ENCODE measurements at regions not wholly inside any gene's neighbourhood (a gene's known extent, or its start where the extent isn't known, plus 50 kb on each side); places are given as distances from the start of the nearest gene placed in this dataset.
"Not testable (repeated sequence)": the region's sequence is repeated elsewhere in the genome, so short reads cannot be mapped to it uniquely, and the experiment has no call there.

DNA sequence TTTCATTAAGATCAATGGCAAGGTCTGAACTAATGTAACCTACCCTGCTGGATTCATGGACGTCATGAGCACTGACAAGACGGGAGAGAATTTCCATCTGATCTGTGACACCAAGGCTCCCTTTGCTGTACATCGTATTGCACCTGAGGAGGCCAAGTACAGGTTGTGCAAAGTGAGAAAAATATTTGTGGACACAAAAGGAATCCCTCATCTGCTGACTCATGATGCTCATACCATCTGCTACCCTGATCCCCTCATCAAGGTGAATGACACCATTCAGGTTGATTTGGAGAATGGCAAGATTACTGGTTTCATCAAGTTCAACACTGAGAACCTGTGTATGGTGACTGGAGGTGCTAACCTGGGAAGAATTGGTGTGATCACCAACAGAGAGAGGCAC, 82.3 kb upstream of the NDUFV2 start:
- Histone ChIP-seq H3K4me1 (ENCODE audit: control insufficient read depth, low read length) (peaks cover 26% of the 10 kb centered on the region), H3K4me3 (ENCODE audit: low read length) (no peak overlapping the region), H3K9me3 (ENCODE audit: control insufficient read depth, insufficient read depth, low read length) (no peaks in the 10 kb centered on the region), H3K9me2 (replicated peaks; ENCODE audit: control insufficient read depth, low read length) (no peaks in the 10 kb centered on the region), H3K27ac (ENCODE audit: low read depth, low read length) (no peak overlapping the region), H4K20me1 (ENCODE audit: control insufficient read depth, insufficient read depth, low read depth, low read length) (no peaks in the 10 kb centered on the region), H3K79me2 (ENCODE audit: control insufficient read depth, low read length) (no peaks in the 10 kb centered on the region), H3K36me3 (ENCODE audit: control insufficient read depth, low read length) (no peaks in the 10 kb centered on the region), H3F3A (ENCODE audit: control insufficient read depth, insufficient read depth) (no peaks in the 10 kb centered on the region), H3K27me3 (ENCODE audit: control insufficient read depth, low read length) (no peaks in the 10 kb centered on the region), H3K4me2 (ENCODE audit: low read length) (no peak overlapping the region)
- TF ChIP-seq, protein P1, sequence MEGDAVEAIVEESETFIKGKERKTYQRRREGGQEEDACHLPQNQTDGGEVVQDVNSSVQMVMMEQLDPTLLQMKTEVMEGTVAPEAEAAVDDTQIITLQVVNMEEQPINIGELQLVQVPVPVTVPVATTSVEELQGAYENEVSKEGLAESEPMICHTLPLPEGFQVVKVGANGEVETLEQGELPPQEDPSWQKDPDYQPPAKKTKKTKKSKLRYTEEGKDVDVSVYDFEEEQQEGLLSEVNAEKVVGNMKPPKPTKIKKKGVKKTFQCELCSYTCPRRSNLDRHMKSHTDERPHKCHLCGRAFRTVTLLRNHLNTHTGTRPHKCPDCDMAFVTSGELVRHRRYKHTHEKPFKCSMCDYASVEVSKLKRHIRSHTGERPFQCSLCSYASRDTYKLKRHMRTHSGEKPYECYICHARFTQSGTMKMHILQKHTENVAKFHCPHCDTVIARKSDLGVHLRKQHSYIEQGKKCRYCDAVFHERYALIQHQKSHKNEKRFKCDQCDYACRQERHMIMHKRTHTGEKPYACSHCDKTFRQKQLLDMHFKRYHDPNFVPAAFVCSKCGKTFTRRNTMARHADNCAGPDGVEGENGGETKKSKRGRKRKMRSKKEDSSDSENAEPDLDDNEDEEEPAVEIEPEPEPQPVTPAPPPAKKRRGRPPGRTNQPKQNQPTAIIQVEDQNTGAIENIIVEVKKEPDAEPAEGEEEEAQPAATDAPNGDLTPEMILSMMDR (IDR thresholded peaks at IDR 0.05; ENCODE audit: low read depth, low read length, poor library complexity, severe bottlenecking), result no peak
- no peak for TF ChIP-seq EZH2phosphoT487 (IDR thresholded peaks at IDR 0.05; ENCODE audit: borderline replicate concordance, low read length)

DNA sequence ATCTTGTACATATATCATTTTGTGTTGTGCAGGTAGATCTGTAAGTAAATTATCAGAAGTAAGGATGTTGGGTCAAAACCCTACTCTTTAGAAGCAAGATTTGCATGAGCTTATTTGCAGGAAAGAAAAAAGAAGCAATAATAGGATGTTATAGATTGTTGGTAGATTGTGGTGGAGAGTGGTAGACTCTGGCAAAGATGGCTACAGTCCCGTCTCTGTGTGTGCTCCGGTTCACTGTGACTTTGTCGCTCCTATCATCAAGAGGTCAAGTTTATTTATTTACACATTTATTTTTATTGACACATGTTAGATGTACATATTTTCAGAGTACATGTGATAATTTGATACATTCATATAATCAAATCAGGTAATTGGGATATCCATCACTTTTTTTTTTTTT, 81.0 kb upstream of the NDUFV2 start:
- H3K4me2 ChIP-seq (ENCODE audit: low read length), result no peak overlapping the region
- TF ChIP-seq EZH2phosphoT487 (IDR thresholded peaks at IDR 0.05; ENCODE audit: borderline replicate concordance, low read length), result no peak
- TF ChIP-seq, protein P1 (IDR thresholded peaks at IDR 0.05; ENCODE audit: low read depth, low read length, poor library complexity, severe bottlenecking), result no peak
- no peaks in the 10 kb centered on the region for H3K9me2 ChIP-seq (replicated peaks; ENCODE audit: control insufficient read depth, low read length)
- H3F3A ChIP-seq (ENCODE audit: control insufficient read depth, insufficient read depth), result no peaks in the 10 kb centered on the region
- H4K20me1 ChIP-seq (ENCODE audit: control insufficient read depth, insufficient read depth, low read depth, low read length), result no peaks in the 10 kb centered on the region
- no peaks in the 10 kb centered on the region for H3K9me3 ChIP-seq (ENCODE audit: control insufficient read depth, insufficient read depth, low read length)
- H3K27me3 ChIP-seq (ENCODE audit: control insufficient read depth, low read length), result no peaks in the 10 kb centered on the region
- H3K79me2 ChIP-seq (ENCODE audit: control insufficient read depth, low read length), result no peaks in the 10 kb centered on the region
- no peak overlapping the region for H3K4me3 ChIP-seq (ENCODE audit: low read length)
- H3K36me3 ChIP-seq (ENCODE audit: control insufficient read depth, low read length), result no peaks in the 10 kb centered on the region
- H3K27ac ChIP-seq (ENCODE audit: low read depth, low read length), result no peak overlapping the region
- peaks cover 26% of the 10 kb centered on the region for H3K4me1 ChIP-seq (ENCODE audit: control insufficient read depth, low read length)

DNA sequence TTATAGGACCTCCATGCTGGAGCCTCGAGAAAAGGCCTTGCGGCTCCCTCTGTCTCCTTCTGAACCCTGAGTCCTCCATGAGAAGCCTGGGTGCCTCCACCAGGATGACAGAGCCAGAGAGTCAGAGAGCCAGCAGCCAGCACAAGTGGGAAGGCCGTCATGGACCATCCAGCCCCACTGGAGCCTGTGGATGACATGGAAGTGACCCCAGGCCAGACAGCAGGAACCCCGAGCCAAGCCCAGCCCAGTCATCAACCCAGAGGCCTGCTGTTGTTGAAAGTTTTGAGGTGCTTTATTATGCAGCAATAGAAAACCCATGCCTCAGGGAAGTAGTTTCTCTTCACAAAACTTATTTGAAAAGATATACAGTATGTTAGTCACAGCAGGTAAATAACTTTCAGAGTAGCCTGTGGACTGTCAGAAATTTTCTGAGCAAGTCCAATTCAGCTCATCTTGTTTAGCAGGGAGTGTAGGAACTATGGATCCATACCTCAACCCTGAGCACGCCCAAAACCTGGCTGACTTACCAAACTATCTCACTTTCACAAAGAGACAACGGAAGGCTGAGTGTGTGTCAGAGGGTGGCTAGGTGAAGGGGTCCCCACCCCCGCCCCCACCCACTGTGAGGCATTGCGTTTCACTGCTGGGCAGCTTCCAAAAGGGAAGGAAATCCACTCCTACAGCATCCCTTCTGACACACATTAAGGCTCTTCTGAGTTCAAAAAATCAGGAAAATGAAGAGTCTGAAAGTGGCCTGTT, 79.9 kb upstream of the NDUFV2 start:
- no peak overlapping the region for H3K4me2 ChIP-seq (ENCODE audit: low read length)
- H3F3A ChIP-seq (ENCODE audit: control insufficient read depth, insufficient read depth), result no peaks in the 10 kb centered on the region
- peaks cover 15% of the 10 kb centered on the region for H3K4me1 ChIP-seq (ENCODE audit: control insufficient read depth, low read length)
- no peaks in the 10 kb centered on the region for H3K36me3 ChIP-seq (ENCODE audit: control insufficient read depth, low read length)
- H3K9me3 ChIP-seq (ENCODE audit: control insufficient read depth, insufficient read depth, low read length), result no peaks in the 10 kb centered on the region
- TF ChIP-seq, protein P1 (IDR thresholded peaks at IDR 0.05; ENCODE audit: low read depth, low read length, poor library complexity, severe bottlenecking), result no peak
- no peak for TF ChIP-seq EZH2phosphoT487 (IDR thresholded peaks at IDR 0.05; ENCODE audit: borderline replicate concordance, low read length)
- no peak overlapping the region for H3K4me3 ChIP-seq (ENCODE audit: low read length)
- no peaks in the 10 kb centered on the region for H3K9me2 ChIP-seq (replicated peaks; ENCODE audit: control insufficient read depth, low read length)
- H3K27ac ChIP-seq (ENCODE audit: low read depth, low read length), result no peak overlapping the region
- H3K79me2 ChIP-seq (ENCODE audit: control insufficient read depth, low read length), result no peaks in the 10 kb centered on the region
- H4K20me1 ChIP-seq (ENCODE audit: control insufficient read depth, insufficient read depth, low read depth, low read length), result no peaks in the 10 kb centered on the region
- no peaks in the 10 kb centered on the region for H3K27me3 ChIP-seq (ENCODE audit: control insufficient read depth, low read length)

DNA sequence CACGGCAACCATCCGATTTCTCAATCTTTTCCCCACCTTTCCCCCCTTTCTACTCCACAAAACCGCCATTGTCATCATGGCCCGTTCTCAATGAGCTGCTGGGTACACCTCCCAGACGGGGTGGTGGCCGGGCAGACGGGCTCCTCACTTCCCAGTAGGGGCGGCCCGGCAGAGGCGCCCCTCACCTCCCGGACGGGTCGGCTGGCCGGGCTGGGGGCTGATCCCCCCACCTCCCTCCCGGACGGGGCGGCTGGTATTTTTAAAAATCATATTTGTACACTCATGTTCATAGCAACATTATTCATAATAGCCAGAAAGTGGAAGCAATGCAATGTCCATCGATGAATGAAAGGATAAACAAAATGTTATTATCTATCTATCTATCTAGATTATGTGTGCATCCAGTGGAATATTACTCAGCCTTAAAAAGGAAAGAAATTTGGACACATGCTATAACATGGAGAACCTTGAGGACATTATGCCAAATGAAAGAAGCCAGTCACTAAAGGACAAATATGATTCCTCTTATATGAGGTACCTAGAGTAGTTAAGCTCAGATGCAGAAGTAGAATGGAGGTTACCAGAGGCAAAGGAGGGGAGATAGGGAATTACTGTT, 78.4 kb upstream of the NDUFV2 start:
- not testable (repeated sequence) for H3K36me3 ChIP-seq (ENCODE audit: control insufficient read depth, low read length); H3K9me2 ChIP-seq (replicated peaks; ENCODE audit: control insufficient read depth, low read length); H3F3A ChIP-seq (ENCODE audit: control insufficient read depth, insufficient read depth); H3K27ac ChIP-seq (ENCODE audit: low read depth, low read length); H4K20me1 ChIP-seq (ENCODE audit: control insufficient read depth, insufficient read depth, low read depth, low read length); H3K4me1 ChIP-seq (ENCODE audit: control insufficient read depth, low read length); H3K27me3 ChIP-seq (ENCODE audit: control insufficient read depth, low read length); H3K4me2 ChIP-seq (ENCODE audit: low read length); H3K79me2 ChIP-seq (ENCODE audit: control insufficient read depth, low read length); H3K4me3 ChIP-seq (ENCODE audit: low read length); H3K9me3 ChIP-seq (ENCODE audit: control insufficient read depth, insufficient read depth, low read length)
